HG02885 (cell line): ENCODE measurements at regions not wholly inside any gene's neighbourhood (a gene's known extent, or its start where the extent isn't known, plus 50 kb on each side); places are given as distances from the start of the nearest gene placed in this dataset.

Experiments used
- ATAC-seq: cut with Tn5 transposase; IDR thresholded peaks from one replicate; pipeline ENCODE4 v1.9.1; 2021; ENCODE audit warnings: mild to moderate bottlenecking; ENCODE audit not compliant: unreplicated experiment, poor library complexity

DNA sequence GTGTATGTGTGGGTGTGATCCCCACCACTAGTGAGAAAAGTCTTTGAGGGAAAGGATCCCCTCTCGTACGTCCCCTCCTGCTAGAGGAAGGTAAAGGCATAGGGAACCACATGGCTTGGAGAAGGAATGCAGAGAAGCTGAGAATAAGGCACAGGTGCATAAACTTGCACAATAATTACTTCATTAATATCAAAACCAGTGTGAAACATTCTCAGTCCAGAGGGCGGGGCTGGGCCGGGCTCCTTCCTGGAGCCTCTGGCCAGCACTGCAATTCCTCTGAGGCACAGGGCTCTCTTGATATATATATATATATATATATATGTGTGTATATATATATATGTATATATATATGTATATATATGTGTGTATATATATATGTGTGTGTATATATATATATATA lies 162.6 kb downstream of the TSEN15 start:
- no peak for ATAC-seq

- no peak for ATAC-seq
Observed at GRCh38 chr1:184215274-184215925, 163.9 kb downstream of the TSEN15 start.

DNA sequence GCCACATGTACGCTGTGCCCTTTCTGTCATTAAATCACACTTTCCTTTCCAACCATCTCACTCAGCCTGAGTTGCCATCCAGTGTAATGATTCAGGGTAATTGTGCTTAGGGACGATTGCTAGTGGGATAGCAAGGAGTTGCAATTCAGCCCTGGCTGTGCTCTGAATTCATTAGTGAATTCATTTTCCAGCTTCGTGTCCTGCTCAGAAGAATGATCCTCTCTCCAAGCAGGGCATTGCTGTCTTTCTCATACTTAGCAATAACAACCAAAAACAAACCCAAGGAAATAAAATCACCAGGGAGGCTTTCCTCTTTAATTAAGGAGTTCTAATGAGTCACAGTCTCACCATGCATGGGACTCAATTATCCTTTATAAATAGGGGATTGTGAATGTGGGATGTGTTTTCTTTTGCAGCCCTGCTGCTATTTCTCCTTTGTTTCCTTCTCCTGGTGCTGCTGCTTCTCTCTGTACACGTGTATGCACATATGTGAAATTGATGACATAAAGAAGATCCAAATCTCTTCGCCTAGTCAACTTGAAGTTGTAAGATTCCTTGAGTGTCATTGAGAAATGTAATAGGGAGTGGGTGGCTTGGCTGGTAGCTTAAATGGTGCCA lies 167.0 kb downstream of the TSEN15 start:
- ATAC-seq, result no peak

GRCh38 chr1:184219414-184219813 lies 167.4 kb upstream of the C1orf21 start:
- no peak for ATAC-seq

GRCh38 chr1:184219883-184220282 lies 166.9 kb upstream of the C1orf21 start:
- ATAC-seq, result no peak

GRCh38 chr1:184221087-184221486 lies 165.7 kb upstream of the C1orf21 start:
- ATAC-seq, result no peak

- ATAC-seq, result no peak
Observed at GRCh38 chr1:184222652-184223052, 164.2 kb upstream of the C1orf21 start.

DNA sequence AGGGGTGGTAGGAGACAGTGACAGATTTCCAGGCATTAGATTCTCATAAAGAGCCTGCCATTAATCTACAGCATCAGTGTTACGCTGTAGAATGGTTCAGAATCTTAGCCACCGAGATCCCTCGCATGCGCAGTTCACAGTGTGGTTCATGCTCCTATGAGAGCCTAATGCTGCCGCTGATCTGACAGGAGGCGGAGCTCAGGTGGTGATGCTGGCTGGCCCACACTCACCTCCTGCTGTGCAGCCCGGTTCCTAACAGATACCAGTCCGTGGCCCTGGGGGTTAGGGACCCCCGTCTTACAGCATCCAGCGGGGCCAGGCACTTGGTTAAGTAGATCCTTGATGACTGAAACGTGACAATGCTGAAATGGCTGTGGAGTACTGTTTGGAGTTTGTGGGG lies 163.6 kb upstream of the C1orf21 start:
- ATAC-seq, result no peak

DNA sequence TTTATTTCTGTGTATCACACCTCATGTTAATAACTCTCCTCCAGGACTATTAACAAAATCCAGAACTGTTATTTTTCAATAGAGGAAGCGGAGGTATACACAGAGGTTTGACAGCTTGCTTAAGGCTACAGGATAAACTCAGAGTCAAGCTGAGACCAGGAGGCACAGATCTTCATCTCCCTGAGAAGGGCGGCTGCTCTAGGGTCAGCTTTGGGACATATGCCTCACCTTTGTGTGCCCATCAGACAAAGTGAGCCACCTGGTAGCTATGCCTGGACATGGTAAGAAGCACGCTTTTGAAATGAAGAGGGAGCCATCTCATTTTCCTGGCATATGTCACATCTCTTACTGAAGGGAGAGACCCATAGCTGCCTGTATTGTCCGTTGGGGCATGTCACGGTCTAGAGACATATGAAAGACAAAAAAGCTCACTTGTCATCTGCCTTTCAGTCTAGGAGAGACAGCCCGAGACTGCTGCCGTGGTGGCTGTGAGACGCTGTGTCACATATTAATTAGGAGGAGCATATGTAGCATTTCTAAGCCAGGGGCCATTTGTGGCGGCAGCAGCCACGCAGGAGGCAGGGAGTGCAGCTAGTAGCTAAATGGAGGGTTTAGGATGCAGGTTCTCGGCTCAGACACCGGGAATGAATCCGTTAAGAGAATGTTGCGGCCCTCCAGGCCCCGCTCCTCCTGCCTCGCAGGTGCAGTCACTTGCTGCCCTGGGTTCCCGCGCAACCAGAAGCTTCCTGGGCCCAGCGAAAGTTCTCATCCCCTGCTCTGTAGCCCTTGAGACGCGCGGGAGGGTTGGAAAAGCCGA lies 161.3 kb upstream of the C1orf21 start:
- no peak for ATAC-seq

DNA sequence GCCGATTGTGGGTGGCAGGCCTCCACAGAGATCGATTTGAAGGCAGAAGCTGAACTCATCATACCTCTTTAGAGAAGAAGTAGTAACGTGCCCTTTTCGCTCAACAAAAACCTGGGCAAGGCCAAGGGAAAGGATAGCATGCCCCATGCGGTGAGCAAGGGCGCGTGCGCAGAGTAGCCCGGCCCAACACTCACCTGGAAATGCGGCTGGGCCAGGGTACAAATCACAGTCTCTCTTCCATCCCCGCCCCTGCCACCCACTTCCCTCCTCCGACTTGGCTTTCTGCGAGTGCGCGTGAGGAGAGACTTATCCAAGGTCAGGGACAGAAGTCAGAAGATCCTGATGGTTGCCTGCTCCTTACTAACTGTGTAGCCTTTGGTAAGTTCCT lies 160.7 kb upstream of the C1orf21 start:
- no peak for ATAC-seq

DNA sequence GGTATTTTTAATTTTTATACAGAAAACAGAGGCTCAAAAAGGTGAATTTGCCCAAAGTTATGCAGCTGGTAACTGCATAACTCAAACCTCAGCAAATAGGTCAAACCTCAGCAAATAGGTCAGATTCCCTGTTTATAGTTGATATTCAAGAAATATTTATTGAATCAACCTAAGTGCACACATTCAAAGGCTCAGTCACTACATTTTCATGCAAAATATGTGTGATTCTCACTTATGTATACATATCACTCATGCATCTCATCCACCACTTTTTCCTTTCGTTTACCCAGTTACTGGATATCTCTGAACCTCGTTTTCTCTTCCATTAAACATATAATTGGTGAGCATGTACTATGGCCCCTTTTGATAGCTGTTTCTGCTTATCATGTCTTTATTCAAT lies 158.3 kb upstream of the C1orf21 start:
- no peak for ATAC-seq

DNA sequence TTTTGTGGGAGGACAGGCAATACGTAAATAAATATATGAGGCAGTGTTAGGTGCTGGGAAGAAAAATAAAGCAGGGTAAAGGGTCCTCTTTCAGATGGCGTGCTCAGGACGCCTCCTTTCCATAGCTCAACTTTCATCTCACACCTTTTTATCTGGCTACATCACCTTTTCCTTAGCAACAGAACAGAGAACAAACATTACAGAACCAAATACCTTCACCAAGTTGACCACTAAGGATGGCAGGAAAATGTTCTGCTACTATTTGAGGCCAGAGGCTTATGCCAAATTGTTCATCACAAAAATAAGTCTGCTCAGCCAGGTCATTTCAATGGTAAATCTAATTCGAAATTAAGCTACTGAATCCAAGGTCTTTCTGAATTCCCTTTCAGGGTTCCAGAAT lies 149.2 kb upstream of the C1orf21 start:
- no peak for ATAC-seq

- ATAC-seq, result no peak
Observed at GRCh38 chr1:184241446-184241845, 145.4 kb upstream of the C1orf21 start.

GRCh38 chr1:184242507-184242943 lies 144.3 kb upstream of the C1orf21 start:
- ATAC-seq, result no peak

DNA sequence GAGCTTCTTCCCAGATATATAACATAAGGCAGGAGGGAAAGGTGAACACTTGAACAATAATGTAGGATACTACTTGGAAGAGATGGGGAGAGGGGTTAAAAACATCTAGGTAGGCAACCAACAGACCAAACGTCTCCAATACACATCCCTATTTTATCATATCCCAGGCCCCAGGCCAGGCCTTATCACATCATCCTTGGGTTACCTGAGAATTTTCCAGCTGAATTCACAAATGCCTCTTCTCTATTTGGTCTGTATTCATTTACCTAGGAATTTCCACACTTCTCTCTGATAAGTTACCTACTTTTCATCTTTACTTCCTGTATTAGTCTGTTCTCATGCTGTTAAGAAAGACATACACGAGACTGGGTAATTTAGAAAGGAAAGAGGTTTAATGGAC lies 141.9 kb upstream of the C1orf21 start:
- ATAC-seq, result no peak

- no peak for ATAC-seq
Observed at GRCh38 chr1:184247671-184248070, 139.2 kb upstream of the C1orf21 start.

DNA sequence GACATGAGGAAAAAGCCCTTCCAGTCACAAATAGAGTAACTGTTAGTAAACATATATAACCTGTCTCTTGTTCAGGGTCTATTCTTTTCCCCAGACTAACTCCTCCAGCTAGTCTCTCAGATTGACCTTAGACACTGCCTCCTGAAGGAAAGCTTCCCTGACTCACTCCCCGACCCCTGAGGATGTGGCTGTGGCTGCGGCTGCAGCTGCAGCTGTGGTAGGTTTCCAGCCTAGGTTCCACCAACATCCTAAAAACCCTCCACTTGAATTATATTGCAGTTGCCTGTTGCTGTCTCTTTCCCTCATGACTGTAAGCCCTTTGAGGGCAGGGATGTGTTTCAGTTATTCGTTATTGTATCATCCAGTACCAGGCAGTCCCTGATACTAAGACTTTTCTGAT lies 132.9 kb upstream of the C1orf21 start:
- ATAC-seq, result no peak

GRCh38 chr1:184254849-184255248 lies 132.0 kb upstream of the C1orf21 start:
- ATAC-seq, result no peak

DNA sequence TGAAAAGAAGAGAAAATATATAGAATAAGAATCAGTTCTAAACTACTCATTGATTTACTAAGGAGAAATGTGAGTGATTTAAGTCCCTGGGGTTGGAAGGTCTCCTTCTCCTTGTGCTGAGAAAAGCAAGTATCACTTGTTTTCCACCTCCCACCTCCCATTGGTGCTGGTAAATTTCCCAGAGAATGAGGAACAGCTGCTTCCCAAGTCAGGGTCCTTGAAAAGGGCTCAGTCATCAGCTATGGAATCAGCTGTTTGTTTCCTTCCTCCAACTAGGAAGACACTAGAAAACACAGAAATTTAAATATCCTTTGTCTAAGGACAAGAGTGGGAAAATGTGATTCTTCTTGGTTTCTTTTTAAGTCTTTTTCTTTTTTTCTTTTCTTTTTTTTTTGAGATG lies 131.3 kb upstream of the C1orf21 start:
- ATAC-seq, result no peak

DNA sequence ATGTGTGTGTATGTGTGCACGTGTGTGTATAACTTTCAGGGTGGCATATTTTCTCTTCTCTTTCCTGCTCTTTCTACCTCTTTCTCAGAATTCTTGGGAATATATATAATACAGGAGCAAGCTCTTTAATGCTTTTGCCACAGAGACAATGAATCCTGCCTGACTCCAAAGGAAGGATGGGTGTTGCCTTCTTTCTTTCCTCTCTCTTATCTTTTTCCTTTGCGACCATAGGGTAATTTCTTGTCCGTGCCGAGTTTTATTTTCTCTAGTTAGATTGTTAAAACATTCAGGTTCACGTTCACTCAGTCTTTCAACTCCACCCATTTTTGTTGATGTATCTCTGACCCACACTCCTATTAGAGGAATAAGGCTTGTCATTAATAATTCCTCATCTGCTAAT lies 129.0 kb upstream of the C1orf21 start:
- ATAC-seq, result no peak

DNA sequence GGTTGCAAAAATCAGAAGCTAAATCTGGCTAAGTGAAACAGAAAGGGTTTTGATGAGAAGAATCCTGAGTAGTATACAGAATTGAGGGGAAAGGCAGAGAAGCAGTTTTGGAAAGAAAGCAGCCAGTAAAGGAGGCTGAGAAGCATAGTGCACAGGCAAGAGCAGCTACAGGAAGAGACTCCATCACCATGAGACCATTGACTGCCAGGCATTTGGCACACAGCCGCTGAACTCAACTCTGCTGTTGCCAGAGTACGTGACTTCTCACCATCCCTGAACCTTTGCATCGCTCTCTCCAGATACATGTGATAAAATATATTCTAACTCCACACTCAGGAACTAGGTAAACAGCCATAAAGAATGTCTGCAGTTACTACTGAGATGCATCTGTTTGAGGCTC lies 128.3 kb upstream of the C1orf21 start:
- no peak for ATAC-seq

GRCh38 chr1:184260382-184260781 lies 126.4 kb upstream of the C1orf21 start:
- ATAC-seq, result no peak
